ENCODE measurements at regions not wholly inside any gene's neighbourhood (a gene's known extent, or its start where the extent isn't known, plus 50 kb on each side); places are given as distances from the start of the nearest gene placed in this dataset.
A peak's percentile ranks its signal among the peaks of the same experiment; 100 is the strongest.

GRCh38 chrX:39302838-39303237 lies 501.6 kb downstream of the MID1IP1 start:
- ATAC-seq, result no peak

- no peak for ATAC-seq
Measured at GRCh38 chrX:39304746-39305145, 503.5 kb downstream of the MID1IP1 start.

GRCh38 chrX:39307488-39307887 lies 506.2 kb downstream of the MID1IP1 start:
- ATAC-seq, result no peak

GRCh38 chrX:39308126-39308525 lies 506.9 kb downstream of the MID1IP1 start:
- no peak for ATAC-seq

GRCh38 chrX:39309018-39309635 lies 507.9 kb downstream of the MID1IP1 start:
- ATAC-seq, result peak; percentile 29

GRCh38 chrX:39309721-39310152 lies 508.5 kb downstream of the MID1IP1 start:
- no peak for ATAC-seq

GRCh38 chrX:39310891-39311290 lies 509.6 kb downstream of the MID1IP1 start:
- ATAC-seq, result no peak

GRCh38 chrX:39311646-39312045 lies 510.4 kb downstream of the MID1IP1 start:
- no peak for ATAC-seq

- ATAC-seq, result no peak
Measured at GRCh38 chrX:39313146-39313545, 511.9 kb downstream of the MID1IP1 start.

GRCh38 chrX:39318506-39319343 lies 517.5 kb downstream of the MID1IP1 start:
- no peak for ATAC-seq

- no peak for ATAC-seq
Measured at GRCh38 chrX:39320165-39320564, 518.9 kb downstream of the MID1IP1 start.

- ATAC-seq, result no peak
Measured at GRCh38 chrX:39322496-39322895, 521.2 kb downstream of the MID1IP1 start.

GRCh38 chrX:39324233-39324930 lies 523.1 kb downstream of the MID1IP1 start:
- no peak for ATAC-seq

- no peak for ATAC-seq
Measured at GRCh38 chrX:39327255-39327654, 526.0 kb downstream of the MID1IP1 start.

- ATAC-seq, result no peak
Measured at GRCh38 chrX:39327705-39328104, 526.4 kb downstream of the MID1IP1 start.

GRCh38 chrX:39328661-39329060 lies 527.4 kb downstream of the MID1IP1 start:
- ATAC-seq, result no peak

- ATAC-seq, result no peak
Measured at GRCh38 chrX:39331082-39331704, 529.9 kb downstream of the MID1IP1 start.

- ATAC-seq, result no peak
Measured at GRCh38 chrX:39333451-39333850, 532.2 kb downstream of the MID1IP1 start.

- no peak for ATAC-seq
Measured at GRCh38 chrX:39335513-39336235, 534.4 kb downstream of the MID1IP1 start.

GRCh38 chrX:39336671-39337311 lies 535.5 kb downstream of the MID1IP1 start:
- no peak for ATAC-seq

- no peak for ATAC-seq
Measured at GRCh38 chrX:39337451-39337850, 536.2 kb downstream of the MID1IP1 start.

GRCh38 chrX:39338583-39338982 lies 537.3 kb downstream of the MID1IP1 start:
- ATAC-seq, result no peak

All from esophagus mucosa (tissue), 1 donor.